Hematopoietic multipotent progenitor cell treated with erythropoietin and hydrocortisone succinate and interleukin-3 and kit ligand, for 6 days (in vitro differentiated cells): ENCODE measurements at regions not wholly inside any gene's neighbourhood (a gene's known extent, or its start where the extent isn't known, plus 50 kb on each side); places are given as distances from the start of the nearest gene placed in this dataset.
A peak's percentile ranks its signal among the peaks of the same experiment; 100 is the strongest.
"Not testable (repeated sequence)": the region's sequence is repeated elsewhere in the genome, so short reads cannot be mapped to it uniquely, and the experiment has no call there.

Source experiments
- DNase-seq: peaks from one replicate; pipeline ENCODE4 v3.0.0-alpha.2; 2015

DNA sequence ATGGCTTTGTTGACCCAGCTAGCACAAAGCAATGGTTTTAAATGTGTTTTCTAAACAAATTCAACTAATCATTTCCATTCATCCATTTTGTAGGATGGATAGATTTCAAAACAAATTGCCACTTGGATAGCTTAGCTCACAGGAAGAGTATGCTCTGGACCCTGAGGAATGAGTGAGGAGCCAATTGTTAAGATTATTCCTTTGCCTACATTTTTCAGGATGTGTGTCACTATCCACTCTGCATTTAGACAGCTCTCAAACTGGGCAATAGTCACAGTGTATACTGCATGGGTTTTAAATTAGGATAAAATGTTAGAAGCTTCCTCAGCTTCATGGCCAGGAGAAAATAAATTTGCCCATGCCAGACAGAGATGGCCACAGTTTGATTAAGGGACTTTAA, 605.6 kb upstream of the TEX47 start:
- no peak for DNase-seq

DNA sequence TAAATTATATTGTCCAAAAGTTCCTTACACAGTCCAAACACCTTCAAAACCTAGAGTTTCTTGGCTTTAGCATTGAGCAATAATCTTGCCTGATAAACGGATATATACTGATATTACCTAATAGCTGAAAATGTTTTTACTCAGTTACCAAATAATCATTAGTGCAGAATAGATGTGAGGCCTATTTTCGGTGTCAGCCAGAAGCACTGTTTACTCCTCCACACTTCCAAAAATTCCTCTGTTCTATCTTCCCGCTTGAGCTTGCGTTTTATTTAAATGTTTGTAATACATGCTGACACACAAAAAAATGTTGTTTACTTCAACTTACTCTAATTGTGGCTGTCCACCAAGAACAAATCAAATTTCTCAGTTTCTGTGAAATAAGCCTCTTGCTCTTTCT, 606.2 kb upstream of the TEX47 start:
- no peak for DNase-seq

DNA sequence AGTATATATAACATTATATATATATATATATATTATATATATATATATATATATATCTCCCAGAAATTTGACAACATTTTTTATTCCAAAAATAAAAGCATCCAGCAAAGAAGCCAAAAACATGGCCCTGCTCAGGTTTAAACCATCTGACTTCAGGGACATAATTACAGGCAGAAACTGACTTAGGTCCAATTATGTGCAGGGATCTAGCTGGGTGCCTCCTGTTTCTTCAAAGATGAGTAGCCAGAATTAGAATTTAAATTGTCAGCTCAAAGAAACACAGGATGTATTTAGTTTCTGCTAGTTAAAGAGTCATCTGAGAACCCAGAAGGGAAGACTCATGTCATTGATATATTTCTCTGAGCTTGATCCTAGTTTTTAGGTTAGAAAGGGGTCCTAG, 656.4 kb upstream of the TEX47 start:
- no peak for DNase-seq

DNA sequence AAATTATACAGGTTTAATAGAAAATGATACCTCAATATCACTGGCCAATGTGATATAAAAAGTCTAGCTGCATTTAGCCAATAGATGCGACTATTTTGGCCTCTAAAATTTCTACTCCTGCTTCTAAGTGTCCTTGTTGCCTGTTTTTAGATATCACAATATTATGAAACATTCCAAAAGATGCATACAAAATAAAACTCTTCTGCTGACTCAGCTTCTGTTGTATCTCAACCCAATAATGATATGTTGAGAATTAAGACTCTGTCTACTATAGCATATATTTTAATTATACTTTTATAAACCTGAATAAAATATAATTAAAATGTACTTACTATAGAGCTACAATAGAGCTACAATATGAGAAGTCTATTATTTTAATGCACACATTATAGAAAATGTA, 661.0 kb upstream of the TEX47 start:
- no peak for DNase-seq

DNA sequence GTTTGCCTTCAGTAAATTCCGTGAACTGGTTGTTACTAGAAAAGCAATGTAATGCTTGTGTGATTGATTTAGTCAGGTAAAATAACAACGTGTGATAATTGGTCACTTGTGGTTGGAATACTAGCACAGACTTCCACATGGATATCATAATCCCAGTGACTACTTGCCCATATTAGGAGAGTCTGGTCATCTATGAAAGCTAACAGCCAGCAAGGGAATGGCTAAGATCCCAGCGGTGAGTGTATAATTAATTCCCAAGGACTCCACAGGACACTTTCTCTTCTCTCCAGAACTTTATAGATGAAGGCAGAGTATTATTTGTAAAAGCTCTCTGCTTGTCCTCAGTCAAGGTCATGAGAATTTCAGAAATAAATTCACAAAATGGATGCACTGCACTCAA, 662.6 kb upstream of the TEX47 start:
- DNase-seq: no peak

DNA sequence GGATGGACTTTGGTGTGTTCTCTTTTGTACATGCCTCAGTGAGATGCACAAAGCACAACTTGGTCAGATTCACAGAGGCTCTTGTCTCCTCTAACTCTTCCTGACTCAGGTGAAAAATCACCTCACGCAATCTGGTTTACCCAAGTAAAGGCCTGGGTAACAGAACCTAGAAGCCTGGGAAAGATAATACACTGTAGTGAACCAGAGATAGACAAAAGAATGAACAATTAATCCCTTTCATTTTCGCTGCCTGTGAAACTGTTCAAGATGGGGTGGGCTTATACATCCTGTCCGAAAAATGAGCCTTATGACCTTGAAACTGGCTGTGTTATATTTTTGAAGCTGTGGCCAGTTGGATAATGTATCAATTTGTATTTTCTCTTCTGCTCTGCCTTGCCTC, 678.9 kb upstream of the TEX47 start:
- DNase-seq: no peak

DNA sequence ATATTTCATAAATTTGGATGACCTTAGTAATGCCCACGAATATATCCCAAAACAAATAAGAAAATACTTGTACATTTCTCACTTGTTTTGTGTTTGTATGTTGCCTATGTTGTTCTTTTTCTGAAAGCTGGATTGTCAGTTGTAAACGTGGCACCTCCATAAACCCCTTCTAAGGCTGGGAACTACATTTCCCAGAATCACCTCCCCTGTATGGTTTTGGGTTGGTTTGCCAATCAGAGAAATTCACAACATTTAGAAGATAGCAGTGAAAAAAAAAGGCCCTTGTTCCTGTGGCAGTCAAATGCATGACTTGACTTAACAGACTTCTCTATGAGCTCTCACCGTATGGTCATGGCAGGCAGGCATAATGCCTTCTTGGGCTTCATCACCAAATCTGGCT, 676.3 kb upstream of the STEAP1 start:
- DNase-seq: no peak

DNA sequence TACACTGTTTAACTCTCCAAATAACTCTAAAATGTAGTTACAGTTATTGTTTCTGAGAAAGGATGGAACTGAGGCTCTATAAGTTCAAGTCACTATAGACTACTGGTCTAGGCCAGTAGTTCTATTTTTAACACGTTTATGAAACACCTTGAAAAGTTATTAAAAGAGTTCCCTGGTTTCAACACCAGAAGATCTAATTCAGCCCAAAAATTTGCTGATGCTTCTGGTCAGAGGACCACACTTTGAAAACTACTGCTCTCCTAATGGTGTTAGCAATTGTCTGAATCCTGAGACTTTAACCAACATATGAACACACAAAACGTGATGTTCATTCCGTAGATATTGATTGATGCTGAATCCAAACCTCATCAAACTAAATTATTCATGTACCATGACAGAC, 658.6 kb upstream of the STEAP1 start:
- DNase-seq: no peak

DNA sequence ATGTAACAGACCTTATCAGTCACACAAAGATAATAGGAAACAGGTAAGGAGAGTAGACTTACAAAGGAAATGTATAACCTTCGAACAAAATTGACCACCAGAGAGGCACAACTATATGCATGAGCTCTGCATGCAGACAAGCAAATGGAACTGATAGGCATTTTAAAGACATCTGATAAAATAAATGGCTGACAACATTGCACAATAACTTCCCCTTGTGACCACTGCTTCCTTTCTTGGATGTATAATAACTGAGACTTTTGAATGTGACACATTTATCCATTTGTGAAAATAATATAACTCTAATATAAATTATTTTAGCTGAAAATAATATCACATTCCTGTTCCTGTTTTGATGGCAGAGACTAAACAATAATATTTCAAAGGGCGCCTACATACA, 654.2 kb upstream of the STEAP1 start:
- peak; percentile 50 for DNase-seq

DNA sequence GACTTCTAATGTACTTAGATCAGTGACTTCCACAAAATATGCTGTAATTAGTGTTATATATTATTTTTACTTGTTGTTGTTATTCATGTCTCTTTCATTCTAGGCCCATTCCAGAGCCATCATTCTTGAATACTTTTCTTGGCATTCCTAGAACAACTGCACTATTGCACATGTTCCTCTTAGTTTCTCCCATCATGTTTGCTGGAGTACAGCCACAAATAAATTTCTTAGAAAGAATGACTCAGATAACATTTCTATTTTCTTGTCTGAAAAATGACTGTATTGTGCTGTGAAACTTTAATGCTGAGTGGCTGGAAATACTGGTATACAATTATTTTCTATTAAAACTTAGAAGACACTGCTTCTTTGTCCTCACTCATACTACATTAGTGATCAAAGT, 651.0 kb upstream of the STEAP1 start:
- DNase-seq: no peak

DNA sequence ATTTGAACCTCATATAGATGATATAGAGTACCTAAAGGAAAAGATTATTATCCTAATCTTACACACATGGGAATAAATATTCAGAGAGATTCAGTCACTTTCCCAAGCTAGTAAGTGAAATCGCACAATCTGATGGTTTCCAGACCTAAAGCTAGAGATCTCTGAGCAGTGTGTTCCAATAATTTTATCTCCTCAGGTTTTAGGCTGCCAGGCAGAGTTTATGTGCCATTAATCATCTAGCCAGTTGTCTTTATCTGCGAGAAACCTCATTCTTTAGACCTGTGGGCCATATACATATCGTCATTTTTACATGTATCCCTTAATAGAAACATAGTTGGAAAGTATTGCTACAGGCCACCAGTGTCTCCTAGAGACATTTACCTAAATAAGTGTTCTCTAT, 647.2 kb upstream of the STEAP1 start:
- no peak for DNase-seq

DNA sequence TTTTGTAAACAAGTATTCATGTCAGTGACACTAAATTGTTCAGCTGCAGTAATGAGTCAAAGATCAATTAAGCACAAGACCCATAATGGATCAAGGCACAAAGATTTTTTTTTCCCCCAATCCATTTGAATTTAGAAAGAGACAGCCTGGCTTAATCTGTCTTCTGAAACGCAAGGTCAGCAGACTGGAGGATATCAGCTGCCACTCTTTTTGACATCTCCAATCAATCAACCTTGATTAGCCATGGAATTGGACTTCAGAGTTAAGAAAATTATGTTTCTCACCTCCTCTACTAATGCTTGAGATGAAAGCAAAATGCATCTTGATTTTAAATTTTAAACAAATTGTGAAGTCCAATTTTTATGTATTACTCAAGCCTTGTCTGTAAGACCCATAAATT, 642.4 kb upstream of the STEAP1 start:
- DNase-seq: no peak

DNA sequence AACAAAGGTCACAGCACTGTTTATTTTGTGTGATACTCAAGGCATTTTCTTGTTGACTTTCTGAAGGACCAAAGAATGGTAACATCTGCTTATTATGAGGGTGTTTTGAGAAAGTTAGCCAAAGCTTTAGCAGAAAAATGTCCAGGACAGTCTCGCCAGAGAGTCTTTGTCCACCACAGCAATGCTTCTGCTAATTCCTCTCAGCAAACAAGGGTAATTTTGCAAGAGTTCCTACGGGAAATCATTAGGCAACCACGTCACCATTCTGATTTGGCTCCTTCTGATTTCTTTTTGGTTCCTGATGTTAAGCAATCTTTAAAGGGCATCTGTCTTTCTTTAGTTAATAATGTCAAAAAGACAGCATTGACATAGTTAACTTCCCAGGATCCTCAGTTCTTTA, 639.3 kb upstream of the STEAP1 start:
- no peak for DNase-seq

DNA sequence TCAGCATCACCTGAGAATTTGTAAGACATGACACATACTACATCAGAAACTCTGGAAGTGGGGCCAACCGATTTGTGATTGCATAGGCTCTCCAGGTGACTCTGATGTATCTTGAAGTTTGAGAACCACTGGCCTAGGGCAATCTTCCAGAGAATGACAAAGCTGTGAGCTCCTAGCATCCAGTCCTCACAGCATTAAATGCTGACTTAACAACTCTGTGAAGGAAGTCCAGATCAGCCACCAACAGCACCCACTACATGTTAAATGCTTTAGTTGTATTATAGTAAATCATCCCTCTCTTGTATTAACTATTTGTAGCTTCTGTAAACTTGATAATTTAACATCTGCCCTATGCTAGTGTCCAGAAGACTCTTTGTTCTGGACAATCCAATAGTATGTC, 636.5 kb upstream of the STEAP1 start:
- no peak for DNase-seq

DNA sequence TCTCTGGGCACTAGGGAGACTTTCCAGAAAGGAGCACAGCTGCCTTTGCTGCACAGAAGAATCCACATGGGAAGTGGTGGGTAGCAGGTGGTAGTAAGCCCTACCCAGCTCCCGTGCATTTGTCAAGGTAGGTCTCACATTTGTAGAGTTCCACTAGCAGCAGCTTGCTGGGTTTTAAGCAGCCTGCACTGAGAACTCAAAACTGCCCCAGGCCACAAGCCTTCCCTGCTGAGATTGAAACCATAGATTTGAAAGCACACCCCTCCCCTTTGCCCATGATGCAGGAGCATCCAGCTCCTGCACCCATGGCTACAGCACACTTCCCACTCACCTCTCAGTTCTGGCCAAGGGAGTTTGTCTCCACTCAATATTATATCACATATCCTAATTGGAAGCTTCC, 604.5 kb upstream of the STEAP1 start:
- no peak for DNase-seq

DNA sequence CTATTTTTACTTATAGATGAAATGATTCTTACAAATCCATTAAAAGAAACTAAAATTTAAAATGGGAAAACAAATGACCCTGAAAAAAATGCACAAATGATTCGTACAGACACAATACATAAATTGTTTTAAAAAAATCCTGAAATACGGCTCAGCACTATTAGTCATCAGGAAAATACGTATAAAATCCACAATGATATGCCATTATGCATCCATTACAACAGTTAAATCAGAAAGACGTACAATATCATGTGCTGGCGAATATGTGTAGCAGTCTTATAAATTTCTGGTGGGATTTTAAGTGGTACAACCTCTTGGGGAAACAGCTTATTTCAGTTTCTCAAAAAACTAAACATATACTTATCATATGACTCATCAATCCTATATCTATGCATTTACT, 600.1 kb upstream of the STEAP1 start:
- no peak for DNase-seq

DNA sequence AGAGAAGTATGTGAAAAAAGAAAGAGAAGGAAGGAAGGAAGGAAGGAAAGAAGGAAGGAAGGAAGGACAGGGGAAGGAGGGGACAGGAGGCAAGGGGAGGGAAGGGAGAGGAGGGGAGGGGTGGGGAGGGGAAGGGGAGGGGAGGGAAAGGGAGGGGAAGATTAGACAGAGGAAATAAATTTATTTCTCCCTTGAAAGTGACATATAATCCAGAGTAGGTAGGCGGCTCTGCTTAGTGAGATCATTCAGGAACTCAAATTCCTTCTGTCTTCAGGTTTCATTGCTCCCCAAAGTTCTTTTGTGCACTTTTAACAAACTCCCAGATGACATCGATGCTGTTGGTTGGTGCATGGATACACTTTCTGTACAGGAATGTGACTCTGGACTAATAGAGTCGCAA, 594.7 kb upstream of the STEAP1 start:
- DNase-seq: no peak

DNA sequence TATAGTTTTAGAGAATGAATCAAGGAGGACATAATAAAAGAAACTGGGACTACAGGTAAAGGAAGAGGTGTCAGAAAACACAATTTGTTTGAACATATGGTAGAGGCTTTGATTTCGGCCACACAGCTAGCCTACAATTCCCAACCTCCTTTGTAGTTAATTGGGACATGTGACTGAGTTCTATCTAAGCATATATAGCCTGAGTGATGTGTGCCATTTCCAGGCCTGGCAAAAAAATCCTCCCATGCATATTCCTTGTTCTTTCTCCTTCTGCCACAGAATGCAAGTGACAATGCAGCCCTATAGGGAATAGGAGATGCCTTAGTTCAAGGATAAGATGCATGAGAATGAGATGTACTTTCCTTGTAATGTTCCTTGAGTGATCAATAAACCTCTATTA, 590.7 kb upstream of the STEAP1 start:
- no peak for DNase-seq

DNA sequence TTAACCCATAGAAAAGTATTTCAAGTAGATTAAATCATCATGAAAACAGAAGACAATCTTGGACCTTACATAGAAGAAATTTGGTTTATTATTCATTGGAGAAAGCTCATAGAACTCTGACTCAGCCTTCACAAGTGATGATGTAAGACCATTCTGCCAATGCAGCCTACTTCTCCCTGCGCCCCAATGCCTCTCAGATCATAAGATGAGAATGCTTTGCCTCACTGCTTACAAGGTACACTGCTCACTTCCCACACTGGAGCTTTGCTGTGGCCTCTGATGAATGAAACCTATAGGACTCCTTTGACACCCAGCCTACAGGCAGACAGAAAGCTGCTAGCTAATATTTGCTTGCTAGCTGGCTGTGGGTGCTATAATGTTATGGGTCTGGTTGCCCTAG, 569.4 kb upstream of the STEAP1 start:
- no peak for DNase-seq

DNA sequence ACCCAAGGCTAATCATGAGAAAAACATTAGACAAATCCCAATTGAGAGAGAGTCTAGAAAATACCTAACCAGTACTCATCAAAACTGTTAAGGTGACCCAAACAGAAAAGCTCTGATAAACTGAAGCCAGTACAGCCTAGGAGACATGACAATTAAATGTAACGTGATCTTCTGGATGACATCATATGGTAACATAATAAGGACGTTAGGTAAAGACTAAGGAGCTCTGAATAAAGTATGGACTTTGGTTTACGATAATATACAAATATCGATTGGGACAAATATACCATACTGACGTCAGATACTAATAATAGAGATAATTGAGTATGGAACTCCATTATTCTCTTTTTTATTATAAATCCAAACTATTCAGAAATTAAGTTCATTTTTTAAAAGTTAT, 561.1 kb upstream of the STEAP1 start:
- no peak for DNase-seq

DNA sequence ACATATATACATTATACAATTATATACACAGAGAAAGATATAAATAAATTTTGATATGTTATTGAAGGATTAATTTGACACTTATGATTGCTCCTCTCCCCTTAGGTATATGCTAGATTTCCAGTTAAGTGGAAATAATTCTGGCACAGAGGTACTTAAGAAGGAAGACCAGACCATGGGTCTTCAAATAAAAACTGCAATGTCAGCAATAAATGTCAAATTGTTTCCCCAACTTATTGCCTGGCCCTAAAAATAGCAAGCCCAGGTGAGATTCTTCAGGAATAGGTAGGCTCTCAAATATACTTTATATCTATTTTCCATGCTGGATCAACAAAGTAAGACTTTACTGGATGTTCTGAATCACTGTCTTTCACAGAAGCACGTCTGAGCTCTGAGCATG, 551.3 kb upstream of the STEAP1 start:
- no peak for DNase-seq

DNA sequence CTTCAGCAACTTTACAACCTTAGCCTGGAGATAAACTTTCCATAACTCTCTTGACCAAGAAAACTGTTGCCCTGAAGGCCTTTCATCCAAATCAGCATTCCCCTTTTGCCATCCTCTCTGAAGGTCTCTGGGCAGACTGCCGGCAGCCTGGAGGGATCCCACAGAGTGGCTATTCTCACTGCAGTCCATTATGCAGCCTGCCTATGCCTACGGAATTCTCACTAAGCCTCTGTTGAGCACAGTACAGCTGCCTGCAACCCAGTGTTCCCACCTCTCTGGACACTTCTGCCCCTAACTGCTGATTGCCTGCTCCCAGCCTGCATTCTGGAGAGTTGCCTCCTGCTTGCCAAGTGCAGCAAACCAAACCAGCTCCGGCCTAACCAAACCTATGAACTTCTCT, 548.9 kb upstream of the STEAP1 start:
- DNase-seq: no peak

DNA sequence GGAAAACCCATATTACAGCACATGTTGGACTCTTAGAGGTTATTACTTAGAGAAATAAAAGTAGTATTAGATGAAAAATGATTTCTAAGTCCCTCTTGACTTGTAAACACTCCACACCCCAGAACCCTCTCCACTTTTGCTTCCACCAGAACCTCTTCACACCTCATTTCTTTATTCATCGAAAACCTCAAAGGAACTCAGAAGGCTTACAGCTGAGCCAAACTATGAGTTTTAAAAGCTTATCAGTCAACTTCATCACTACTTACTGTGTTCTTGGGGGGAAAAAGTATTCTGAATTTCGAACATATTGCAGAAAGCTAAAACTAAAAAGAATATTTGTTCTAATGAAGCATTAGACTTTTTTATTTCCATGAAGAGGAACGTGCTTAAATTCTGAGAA, 547.8 kb upstream of the STEAP1 start:
- DNase-seq: no peak

DNA sequence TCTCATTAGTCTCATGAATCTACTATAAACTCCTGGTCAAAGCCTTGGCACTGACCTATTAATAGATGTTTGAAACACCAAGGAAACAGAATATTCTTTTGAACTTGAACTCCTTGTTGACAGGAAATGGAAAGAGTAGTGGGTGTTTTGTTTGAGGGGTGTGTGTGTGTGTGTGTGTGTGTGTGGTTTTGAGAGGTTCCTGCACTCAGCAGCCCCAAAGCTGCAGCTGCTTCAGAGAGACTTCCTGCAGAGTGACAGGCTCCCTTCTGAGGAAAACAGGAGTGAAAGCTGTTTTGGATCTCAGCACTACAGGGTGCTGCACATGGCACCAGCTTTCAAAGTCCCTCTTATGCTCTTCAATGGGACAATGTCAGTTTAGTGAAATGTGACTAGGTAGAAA, 546.5 kb upstream of the STEAP1 start:
- DNase-seq: no peak

DNA sequence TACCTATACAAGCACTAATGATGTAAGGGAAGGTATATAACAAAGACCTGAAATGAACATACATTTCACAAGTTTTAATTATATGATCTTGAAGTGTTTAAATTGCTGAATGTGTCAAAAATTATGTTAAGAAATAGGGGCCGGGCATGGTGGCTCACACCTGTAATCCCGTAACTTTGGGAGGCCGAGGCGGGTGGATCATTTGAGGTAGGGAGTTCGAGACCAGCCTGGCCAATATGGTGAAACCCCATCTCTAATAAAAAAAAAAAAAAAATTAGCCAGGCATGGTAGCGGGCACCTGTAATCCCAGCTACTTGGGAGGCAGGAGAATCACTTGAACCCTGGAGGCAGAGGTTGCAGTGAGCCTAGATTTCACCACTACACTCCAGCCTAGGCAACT, 537.4 kb upstream of the STEAP1 start:
- not testable (repeated sequence) for DNase-seq

DNA sequence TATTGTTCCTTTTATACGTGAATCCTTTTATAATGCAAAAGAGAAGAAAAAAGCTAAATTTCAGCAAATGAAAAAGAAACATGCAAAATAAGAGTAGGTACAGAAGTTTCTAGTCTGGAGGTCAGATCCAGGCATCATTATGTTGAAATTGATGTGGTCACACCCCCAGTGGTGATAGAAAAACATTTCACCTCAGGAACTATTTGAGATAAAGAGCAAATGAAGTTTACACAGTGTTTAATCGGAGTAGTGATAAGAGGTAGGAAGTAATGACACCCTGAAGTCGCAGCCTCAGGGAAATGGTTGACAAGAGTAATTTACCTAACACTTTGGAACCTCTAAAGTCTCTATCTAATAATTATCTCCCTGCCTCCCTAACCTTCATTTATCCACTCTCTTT, 536.0 kb upstream of the STEAP1 start:
- DNase-seq: peak; percentile 16
